Colonic mucosa (tissue), 4 donors: ENCODE measurements at regions not wholly inside any gene's neighbourhood (a gene's known extent, or its start where the extent isn't known, plus 50 kb on each side); places are given as distances from the start of the nearest gene placed in this dataset.

Experiments
- DNase-seq: peaks from one replicate; pipeline ENCODE4 v3.0.0-alpha.2; 2020
- H3K27ac ChIP-seq: fragments of 200-600 bp; one replicate; pipeline ENCODE4 v1.8.0; 2021
- H3K27me3 ChIP-seq: fragments of 200-600 bp; one replicate; pipeline ENCODE4 v1.8.0; 2021
- H3K36me3 ChIP-seq: fragments of 200-600 bp; one replicate; pipeline ENCODE4 v1.8.0; 2021
- H3K4me1 ChIP-seq: fragments of 200-600 bp; one replicate; pipeline ENCODE4 v1.8.0; 2021; ENCODE audit warnings: mild to moderate bottlenecking
- H3K4me3 ChIP-seq: fragments of 200-600 bp; one replicate; pipeline ENCODE4 v1.8.0; 2021
- H3K9ac ChIP-seq, 2 donors: one replicate each; pipeline ENCODE4 v1.7.0; 2013; ENCODE audit warnings: control low read depth in 2 of 2, low read depth in 2 of 2, low read length in 2 of 2
- H3K9me3 ChIP-seq: fragments of 200-600 bp; one replicate; pipeline ENCODE4 v1.8.0; 2021
- CTCF ChIP-seq: fragments of 200-600 bp; IDR thresholded peaks from one replicate; pipeline ENCODE4 v1.8.0; 2022; ENCODE audit warnings: antibody characterized with exemption, mild to moderate bottlenecking
- intact Hi-C: fragments of 100-400 bp; cut with DNase I; formaldehyde crosslinking; loops from one replicate; pipeline ENCODE4 v1.14.1; 2022
- donor health status: healthy.
- donor health status: DM: no; HTN: no; CAD: no.
- donor health status: DM: no; HTN: no; CAD: no.

DNA sequence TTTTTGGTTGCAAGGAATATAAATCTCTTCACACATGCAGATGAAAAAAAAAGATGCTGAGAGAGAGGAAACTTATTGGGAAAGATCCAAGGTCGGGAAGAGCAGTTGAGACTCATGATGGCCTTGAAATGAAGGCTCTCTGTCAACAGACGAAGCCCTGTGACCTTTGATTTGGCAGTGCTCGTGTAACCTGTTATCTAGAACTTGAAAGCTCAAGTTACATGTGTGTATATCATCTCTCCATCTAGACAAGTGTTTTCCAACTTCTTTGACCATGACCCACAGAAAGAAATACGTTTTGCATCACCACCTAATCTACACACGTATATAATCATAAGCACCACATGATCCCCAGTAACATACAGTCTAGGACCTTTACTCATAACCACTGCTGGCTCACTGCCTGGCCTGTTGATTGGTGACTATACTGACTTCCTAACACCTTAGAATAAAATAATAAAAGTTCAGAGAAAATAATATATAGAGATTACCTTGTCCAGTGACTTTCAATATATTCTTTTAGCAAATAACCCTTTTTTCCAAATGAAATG, 319.0 kb upstream of the PKDCC start:
- Histone ChIP-seq H3K9ac (no peak overlapping the region), H3K36me3 (no peaks in the 10 kb centered on the region), H3K4me3 (no peak overlapping the region), H3K9me3 (no peaks in the 10 kb centered on the region), H3K27me3 (no peaks in the 10 kb centered on the region), H3K27ac (no peak overlapping the region), H3K4me1 (no peaks in the 10 kb centered on the region)
- no peak for DNase-seq
- TF ChIP-seq CTCF, result no peak
- intact Hi-C loops, result no loop called here

DNA sequence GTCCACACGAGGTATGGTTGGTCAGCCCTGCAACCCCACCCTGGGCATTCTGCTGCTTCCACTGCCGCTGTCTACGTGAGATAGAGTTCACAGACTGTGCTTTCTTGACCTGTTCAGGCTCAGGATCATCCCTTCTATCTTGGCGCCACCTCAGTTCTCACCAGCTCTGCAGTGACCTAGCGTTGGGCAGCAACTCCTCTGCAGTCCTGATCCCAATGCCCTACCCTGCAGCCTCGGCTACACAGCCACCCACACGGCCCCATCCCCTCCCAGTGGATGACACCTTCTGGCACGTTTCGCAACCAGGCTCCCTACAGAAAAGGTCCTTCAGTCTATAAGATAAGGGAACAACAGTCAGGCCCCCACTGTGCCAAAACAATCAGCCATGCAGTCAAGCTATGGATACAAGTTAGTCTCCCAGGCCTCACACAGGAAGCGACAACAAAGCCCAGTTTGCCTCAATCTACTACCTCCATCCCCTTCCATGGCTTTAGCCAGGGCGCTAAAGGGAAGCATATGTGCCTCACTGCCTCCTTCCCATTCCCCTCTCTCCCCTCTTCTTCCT, 317.9 kb upstream of the PKDCC start:
- DNase-seq, result no peak
- Histone ChIP-seq H3K36me3 (no peaks in the 10 kb centered on the region), H3K4me1 (no peaks in the 10 kb centered on the region), H3K9me3 (no peaks in the 10 kb centered on the region), H3K4me3 (no peak overlapping the region), H3K27me3 (no peaks in the 10 kb centered on the region), H3K27ac (no peak overlapping the region), H3K9ac (no peak overlapping the region)
- no peak for TF ChIP-seq CTCF
- intact Hi-C loops, result no loop called here

DNA sequence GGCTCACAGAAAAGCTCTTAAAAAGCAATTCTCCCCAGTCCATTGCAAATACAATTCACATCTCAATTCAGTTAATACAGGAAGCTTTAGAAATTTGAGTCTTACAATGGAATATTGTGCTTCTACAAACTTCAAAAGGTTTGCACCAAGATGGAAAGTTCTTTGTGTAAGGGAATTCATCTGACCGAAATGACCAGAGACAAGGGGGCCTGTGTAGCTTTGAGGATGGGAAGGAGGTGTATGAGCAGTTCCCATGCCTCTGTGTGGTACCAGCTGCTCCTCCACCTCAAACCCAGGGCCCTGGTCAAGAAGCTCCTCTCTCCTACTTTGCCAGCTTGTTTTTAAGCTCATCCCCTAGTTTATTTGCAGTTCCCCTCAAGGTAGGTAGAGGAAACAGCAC, 312.8 kb upstream of the PKDCC start:
- DNase-seq, result no peak
- Histone ChIP-seq H3K27ac (no peak overlapping the region), H3K4me1 (no peaks in the 10 kb centered on the region), H3K9ac (no peak overlapping the region), H3K27me3 (no peaks in the 10 kb centered on the region), H3K9me3 (no peaks in the 10 kb centered on the region), H3K4me3 (no peak overlapping the region), H3K36me3 (no peaks in the 10 kb centered on the region)
- intact Hi-C loops, result no loop called here
- no peak for TF ChIP-seq CTCF

DNA sequence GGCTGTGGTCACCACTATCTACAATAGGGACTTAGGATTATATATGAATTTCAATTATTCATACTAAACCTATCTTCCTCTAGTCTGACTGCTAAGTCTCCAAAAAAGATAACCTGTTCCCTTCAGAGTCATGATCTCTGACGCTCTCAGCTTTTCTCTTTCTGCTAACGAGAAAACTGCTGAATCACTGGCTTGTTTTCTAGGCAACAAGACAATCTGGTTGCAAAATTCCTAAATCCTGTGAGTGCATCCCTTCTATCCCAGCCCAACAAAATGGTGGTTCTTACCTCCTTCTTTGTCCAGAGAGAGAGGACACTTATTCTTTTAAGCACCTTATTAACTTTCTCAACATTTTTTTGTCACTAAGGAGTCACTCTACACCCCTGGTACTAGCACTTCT, 312.3 kb upstream of the PKDCC start:
- Histone ChIP-seq H3K4me3 (no peak overlapping the region), H3K9me3 (no peaks in the 10 kb centered on the region), H3K4me1 (no peaks in the 10 kb centered on the region), H3K27ac (no peak overlapping the region), H3K36me3 (no peaks in the 10 kb centered on the region), H3K9ac (no peak overlapping the region), H3K27me3 (no peaks in the 10 kb centered on the region)
- DNase-seq, result no peak
- intact Hi-C loops, result no loop called here
- no peak for TF ChIP-seq CTCF

GRCh38 chr2:41736105-41736567, 311.7 kb upstream of the PKDCC start:
- no peak overlapping the region for H3K4me3 ChIP-seq
- no peak overlapping the region for H3K27ac ChIP-seq
- intact Hi-C loops, result no loop called here
- no peaks in the 10 kb centered on the region for H3K9me3 ChIP-seq
- no peak for DNase-seq
- no peaks in the 10 kb centered on the region for H3K27me3 ChIP-seq
- no peaks in the 10 kb centered on the region for H3K4me1 ChIP-seq
- TF ChIP-seq CTCF, result no peak
- H3K36me3 ChIP-seq, result no peaks in the 10 kb centered on the region
- no peak overlapping the region for H3K9ac ChIP-seq
